Fibroblast of gingiva (primary cell): ENCODE measurements at regions not wholly inside any gene's neighbourhood (a gene's known extent, or its start where the extent isn't known, plus 50 kb on each side); places are given as distances from the start of the nearest gene placed in this dataset.
"Not testable (repeated sequence)": the region's sequence is repeated elsewhere in the genome, so short reads cannot be mapped to it uniquely, and the experiment has no call there.

Source experiments
- DNase-seq: peaks from one replicate; pipeline ENCODE4 v3.0.0-alpha.2; 2011; ENCODE audit warnings: low read depth

DNA sequence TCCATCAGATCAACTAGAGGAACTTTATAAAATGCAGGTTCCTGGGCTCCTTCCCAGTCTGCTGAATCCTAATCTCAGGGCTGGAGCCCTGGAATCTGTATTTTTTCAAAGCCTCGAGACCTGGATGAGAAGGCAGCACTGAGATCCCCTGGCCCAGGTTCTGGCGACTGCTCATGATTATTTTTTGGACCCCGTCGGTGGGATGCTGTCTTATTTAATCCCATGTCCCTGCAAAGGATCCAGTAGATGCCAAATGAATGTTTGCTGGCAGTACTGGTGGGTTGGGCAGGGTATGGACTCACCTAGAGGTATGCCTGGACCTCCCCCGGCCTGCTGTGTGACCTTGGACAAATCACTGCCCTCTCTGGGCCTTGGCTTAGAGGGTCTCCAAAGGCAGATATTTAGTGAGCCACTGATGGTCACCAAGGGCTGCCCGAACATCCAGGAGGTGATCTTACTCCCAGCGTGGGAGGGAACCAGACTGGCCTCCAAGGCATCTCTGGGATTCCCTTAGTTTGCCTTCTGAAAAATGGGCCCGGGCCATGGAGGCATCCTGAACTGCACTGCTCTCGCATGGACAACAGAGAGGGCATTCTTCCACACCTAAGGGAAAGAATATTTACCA lies 91.6 kb upstream of the RUNX3 start:
- DNase-seq: no peak

DNA sequence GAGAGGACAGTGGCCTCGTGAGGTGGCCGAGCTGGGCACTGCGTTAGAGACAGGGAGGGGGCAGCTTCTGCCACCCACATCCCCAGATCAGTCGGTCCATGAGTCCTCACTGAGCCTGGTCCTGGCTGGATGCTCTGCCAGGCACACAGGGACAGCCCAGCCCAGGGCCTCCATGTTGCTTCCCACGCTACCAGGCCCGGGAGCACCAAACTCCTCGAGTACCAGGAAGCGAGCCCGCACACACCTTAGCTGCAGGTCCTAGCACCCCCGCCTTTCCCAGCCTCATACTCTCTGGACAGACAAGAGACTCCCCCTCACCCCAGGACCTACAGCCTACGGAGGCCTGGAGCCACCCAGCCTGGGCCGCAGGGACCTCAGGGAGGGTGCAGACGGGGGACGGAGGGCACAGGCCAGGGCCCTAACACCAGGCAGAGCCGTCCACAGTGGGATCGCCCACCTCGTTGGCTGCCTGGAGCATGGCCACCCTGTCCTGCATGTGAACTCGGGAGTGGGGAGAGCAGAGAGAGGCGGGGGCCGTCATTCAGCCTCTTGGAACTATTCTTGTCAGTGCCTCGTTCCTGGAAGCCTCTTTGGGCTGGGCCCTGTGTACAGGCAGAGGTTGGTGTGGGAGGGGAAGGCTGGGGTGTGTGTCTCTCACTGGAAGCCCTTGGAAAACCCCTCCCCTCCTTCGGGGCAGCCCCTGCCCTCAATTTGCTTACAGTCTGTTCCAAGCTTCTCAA lies 90.9 kb upstream of the RUNX3 start:
- no peak for DNase-seq

DNA sequence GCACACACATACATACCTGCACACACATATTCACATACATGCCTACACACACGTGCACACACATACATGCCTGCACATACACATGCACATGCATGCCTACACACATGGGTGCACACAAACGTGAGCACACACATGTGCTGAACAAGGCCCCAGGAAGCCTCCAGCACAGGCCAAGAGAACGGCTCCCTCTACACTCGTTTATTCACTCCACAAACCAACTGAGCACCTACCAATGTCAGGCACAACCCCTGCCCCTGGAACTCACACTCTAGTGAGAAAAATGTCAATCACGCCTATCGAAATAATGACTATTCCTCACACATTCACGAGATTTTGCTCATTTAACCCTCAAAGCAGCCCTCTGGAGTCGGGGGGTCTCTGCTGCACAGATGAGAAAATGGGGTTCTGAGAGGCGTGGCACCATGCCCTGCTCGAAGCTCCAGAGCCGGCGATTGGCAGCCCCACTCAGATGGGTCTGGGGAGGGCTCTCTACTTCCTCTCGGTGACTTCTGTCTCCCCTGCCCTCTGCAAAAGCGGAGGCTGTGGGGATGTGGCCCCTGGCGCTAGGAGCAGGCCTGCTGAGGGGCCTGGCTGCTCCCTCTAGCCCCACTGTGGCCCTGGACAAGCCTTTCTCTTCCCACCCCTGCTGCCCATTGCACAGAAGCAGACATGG lies 90.2 kb upstream of the RUNX3 start:
- DNase-seq: no peak

DNA sequence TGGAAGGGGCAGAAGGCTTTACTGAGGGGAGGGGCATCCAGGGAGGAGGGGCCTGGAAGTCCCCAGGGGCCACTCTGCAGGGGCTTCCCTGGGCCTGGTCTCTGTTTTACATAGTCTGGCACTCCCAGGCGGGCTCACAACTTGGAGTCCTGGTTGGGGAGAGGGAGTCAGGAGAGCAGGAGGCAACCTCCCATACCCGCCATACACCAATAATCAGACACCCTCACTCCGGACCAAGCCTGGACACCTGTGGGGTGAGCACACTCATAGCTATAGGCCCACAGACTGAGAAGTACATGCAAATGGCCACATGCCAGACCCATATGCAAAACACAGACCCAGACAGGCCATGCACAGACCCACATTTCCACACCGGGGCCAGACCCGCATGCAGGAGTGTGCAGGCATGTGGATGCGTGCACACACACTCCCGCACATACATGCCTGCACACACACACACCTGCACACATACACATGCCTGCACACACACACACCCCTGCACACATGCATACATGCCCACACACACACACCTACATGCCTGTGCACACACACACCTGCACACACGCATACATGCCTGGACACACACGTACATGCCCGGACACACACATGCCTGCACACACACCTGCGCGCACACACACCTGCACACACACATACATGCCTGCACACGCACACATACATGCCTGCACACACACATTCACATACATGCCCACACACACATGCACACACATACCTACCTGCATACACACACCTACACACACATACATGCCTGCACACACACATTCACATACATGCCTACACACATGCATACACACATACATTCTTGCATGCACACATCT lies 89.5 kb upstream of the RUNX3 start:
- no peak for DNase-seq

DNA sequence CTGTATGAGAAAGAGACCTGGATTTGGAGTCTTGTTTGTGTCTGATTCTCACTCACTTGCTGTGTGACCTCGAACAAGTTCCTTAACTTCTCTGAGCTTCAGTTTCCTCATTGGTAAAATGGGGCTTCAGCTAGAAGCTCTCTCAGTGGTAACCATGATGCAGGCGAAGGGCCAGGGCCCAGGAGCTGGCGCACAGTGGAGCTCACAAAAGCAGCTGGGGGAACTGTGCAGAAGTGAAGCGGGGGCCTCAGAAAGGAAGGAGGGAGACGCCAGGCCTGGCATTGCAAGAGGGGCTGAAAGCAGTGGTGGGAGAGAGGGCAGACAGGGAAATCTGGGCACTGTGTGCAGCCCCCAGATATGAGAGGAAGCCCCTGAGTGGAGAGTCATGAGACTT lies 88.9 kb upstream of the RUNX3 start:
- DNase-seq: no peak

DNA sequence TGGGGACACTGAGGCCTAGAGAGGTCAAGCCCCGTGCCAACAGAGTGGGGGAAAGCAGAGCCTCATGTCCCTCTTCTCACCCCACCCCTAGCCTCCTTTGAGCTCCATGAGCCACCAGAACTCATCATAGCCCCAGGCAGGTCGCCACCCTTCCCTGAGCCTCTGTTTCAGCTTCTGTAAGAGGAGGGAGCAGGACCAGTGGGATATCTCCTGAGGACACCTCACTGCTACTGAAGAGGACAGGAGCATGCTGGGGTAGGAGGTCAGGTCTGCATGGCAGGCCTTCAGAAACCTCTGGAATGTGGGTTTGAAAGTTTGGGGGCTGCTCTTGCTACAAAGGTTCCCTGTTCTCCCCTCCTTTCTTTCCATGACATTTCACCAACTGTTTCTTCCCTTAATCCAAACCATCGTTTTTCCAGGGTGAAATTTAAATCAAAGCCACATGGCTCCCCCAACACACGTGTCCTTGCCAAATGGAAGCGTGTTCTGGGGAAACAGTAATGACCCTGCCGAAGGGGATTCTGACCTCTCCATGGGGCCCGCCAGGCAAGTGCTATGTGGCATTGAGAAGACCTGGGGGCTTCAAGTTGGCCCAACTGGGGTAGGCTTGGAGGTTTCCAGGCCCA lies 88.1 kb upstream of the RUNX3 start:
- DNase-seq: peak; percentile 27

DNA sequence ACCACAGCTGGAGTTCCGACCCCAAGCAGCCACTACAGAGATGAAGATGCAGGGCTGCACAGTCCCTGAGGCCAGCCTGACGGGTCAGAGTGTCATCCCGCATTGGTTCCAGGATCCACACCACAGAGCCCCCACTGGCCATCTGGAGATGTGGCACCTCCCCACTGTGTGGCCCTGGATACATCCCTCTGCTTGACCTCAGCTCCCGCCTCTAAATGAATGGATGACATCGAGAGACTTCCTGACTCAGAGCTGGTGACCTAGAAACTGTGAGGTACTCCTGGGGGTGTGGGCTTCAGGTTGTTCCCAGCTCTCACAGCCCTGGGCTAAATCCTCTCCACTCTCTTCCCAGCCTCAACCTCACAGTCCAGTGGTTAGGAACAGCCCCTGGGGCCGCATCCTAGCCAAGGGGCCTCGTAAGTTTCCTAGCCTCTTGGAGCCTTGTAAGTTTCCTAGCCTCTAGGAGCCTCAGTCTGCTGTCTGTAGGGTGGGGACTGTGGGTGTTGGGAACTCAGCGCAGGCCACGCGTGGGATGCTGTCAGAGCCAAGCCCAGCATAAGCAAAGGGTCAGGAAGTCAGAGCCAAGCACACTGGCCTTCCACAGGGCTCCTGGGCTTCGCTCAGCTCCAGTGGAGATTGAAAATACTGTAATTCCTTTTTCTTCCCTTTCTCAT lies 87.5 kb upstream of the RUNX3 start:
- DNase-seq: peak; percentile 16

DNA sequence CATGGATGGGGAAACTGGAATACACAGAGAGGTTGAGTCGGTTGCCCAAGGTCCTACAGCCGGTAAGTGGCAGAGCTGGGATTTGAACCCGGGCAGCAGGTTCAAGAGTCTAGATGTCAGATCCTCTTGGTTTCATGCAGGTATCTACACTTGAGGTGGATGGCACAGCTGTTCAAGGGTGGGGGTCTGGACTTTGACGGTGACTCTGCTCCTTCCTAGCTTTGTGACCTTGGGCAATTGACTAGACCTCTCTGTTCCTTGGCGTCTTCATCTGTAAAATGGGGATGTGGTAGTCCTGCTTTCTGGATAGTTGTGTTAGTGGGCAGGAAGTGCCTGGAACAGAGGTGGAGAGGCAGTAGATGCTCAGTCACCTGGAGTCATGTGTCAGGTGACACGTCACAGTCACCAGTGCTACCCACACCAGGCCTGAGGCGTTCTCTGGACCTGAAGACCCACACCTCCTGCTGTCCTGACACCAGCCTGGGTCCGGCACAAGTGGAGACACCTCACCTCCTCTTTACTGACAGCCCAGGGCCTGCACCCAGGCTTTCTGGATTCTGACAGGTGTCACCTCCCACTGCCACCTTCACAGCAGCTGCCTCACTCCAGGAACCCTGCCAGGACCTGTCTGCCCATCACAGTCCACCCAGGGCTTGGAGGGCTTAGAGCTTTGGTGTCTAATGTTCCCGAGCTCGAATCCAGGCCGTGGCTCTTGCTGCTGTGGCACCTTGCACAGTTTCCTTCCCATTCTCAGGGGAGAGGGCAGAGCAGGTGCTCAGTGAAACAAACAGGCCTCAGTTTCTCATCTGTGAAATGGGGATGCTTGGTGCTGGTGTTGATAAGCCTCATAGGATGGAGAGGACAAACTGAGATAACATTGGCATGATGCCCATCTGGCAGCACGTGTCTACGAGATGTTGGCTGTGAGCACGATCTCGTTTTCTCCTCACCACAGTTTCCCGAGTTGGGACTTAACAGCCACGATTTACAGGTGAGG lies 83.2 kb upstream of the RUNX3 start:
- DNase-seq: no peak

DNA sequence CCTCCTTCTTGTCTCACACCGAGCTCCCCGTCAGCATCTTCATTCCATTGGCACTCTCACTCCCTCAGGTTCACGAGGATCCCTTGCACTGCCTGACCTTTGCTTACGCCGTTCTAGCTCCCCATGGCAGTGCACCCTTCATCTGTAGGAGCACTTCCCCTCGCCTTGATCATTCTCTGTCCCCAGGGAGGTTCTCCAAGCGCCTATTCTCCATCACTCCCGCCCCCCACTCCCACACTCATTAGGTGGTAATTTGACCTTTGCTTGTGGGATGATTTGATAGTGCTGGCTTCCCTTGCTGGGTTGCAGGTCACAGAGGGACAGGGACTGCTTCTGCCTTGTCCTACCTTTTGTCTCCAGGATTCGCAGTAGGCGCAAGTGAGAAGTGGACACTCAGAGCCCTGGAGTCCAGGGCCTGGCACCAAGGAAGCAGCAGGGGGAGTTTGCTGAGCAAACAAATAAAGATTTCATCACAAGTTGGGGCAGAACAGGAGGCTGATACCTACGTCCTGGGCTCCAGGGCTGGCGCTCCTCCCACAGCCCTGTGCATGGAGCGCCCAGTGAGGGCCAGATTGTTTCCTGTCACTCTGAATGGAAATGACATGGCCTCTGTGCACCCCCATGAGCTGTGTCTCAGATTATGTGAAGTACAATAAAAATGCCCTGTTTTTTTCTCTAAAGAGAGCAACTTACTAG lies 82.0 kb upstream of the RUNX3 start:
- no peak for DNase-seq

DNA sequence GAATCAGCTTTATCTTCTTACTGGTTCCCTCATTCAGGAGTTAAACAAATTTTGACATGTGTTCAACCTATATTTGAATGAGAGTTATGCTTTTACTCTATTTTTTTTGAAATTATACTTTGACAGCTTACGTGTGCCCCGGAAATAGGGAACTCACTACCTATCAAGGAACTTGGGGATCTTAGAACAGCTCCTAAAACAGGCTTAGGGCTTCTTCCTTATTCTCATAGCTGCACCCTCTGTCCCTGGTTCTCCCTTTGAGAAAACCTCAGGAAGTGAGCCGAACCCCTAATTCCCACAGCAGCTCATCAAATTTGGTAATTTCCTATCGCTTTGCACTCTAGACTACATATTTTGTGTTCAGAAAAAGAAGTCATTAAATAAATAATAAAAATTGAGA lies 81.2 kb upstream of the RUNX3 start:
- no peak for DNase-seq

DNA sequence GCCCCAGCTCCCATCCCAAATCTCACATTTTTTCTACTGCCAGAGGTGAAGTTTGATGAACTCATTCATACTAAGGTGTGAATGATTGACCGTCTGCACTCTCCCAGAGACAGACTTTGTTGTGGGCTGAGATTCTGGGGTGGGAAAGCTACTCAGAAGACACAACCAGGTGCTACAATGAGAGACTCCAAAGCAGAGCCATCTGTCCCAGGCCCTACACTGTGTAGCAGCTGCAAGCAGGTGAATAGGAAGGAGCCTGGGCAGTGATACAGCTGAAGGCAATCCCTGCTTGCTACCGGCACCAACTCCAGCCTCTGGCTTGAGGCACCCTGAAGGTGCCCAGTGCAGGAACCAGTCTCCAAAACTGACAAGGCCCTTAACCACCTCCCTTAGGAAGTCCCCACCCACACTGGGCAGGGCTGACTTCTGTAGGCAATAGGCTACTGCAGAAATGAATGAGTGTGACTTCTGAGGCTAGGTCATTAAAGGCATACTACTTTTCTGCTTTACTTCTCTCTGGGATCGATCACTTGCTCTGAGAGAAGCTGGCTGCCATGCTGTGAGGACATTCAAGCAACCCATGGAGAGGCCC lies 79.7 kb upstream of the RUNX3 start:
- DNase-seq: no peak

DNA sequence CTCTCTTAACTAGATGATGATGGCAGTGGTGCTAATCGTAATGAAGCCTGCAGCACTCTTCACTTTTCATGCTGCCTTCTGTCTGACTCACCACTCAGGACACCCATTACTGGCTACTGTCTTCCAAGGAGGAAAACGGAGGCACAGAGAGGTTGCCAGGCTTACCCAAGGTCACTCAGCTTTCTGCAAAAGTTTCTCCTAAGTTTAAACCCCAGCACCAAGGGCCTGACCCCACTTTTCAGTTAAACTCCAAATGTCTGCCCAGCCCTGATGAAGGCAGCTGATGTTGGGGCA lies 78.1 kb upstream of the RUNX3 start:
- no peak for DNase-seq

DNA sequence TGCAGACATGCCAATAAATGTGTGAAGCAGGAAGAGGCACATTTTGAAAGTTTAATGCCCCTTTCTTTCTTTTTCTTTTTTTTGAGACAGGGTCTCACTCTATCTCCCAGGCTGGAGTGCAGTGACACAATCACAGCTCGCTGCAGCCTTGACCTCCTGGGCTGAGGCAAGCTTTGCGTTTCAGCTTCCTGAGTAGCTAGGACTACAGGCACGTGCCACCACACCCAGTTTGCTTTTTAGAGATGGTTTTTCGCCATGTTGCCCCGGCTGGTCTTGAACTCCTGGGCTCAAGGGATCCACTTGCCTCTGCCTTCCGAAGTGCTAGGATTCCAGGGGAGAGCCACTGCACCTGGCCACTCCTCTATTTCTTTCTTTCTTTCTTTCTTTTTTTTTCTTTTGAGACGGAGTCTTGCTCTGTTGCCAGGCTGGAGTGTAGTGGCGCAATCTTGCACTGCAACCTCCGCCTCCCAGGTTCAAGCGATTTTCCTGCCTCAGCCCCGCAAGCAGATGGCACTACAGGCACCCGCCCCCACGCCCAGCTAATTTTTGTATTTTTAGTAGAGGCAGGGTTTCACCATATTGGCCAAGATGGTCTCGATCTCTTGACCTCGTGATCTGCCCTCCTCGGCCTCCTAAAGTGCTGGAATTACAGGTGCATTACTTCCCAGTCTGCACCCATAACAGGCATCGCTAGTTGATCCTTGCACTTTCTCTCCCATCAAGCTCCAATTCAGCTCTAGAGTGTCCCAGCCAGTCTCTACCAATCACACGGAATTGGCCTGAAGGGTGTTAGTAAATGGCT lies 77.5 kb upstream of the RUNX3 start:
- DNase-seq: not testable (repeated sequence)

DNA sequence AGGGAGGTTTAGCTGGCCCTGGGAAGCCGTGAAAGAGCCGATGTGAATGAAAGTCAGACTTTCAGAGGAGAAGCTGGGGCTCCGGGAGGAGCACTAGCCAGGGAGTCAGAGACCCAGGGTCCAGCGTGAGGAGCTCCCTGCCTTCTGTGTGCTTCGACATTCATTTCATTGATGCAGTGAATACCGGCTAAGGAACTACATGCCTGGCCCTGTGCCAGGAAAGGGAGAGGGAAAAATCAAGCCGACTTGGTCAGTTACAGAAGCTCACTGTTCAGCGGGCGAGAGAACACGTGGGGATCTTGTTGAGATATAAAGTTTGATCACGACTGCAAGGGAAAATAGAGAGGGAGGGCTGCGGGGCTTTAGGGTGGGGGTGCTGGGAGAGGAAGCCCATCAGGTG lies 76.7 kb upstream of the RUNX3 start:
- DNase-seq: no peak

DNA sequence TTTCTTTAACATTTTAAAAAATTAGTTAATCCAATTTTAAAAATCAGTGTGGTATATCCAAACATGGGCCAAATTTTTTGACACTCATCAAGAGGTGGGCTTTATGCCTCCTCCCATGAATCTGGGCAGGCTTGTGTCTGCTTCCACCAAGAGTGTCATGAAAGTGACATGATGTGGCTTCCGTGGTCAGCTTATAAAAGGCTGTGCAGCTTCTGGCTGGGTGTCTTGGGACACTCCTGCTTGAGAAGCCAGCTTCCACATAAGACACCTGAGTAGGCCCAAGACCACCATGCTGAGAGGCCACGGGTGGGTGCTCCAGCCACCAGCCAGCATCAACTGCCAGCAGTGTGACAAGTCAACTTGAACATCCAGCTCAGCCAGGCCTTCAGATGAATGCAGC lies 74.3 kb upstream of the RUNX3 start:
- no peak for DNase-seq

DNA sequence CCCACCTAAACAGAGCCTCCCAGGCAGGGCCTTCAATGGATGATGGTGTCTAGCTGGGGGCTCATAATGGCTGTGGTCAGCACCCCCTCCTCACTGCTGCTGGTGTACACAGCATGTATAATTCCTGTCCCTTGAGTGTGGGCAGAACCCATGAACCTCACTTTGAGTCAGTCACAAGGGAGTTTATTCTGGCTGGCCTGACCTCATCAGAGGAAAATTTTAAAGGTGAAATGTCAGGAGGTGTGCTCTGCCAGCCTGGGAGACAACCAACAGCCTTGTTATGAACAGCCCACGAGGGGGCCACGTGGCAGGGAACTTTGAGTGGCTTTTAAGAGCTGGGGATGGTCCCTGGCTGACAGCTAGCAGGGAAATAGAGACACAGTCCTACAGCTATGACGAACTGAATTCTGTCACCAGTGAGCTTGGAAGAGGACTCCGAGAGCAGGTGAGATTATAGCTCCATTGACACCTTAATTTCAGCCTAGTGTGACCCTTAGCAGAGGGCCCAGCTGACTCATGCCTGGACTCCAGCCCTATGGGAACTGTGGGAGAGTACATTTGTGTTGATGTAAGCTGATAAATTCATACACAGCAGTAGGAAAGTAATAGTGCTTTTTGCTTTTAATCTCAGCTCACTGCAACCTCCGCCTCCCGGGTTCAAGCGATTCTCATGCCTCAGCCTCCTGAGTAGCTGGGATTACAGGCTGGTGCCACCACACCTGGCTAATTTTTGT lies 73.5 kb upstream of the RUNX3 start:
- DNase-seq: no peak

DNA sequence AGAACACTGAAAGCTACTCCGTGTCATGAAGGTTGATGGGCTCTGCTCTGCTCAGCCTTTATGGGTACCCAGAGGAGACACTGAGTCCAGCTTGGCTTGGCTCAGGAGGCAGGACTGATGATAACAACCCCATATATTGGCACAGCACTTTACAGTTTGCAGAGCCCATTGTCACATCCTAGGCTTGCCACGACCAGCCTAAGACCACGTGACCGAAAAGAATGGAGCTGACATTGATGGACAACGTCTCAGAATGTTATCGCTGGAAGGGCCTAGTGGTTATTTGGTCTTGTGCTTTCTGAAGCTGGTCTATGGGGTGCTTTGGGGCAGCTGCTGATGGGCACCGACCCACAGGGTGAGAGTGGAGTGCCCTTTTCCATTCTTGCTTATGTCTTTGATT lies 72.9 kb upstream of the RUNX3 start:
- no peak for DNase-seq
